Loucy (cell line): ENCODE measurements at regions not wholly inside any gene's neighbourhood (a gene's known extent, or its start where the extent isn't known, plus 50 kb on each side); places are given as distances from the start of the nearest gene placed in this dataset.

Source experiments
- EZH2phosphoT487 ChIP-seq: fragments of 200-600 bp; IDR thresholded peaks from 2 replicates; pipeline ENCODE4 v1.6.1; 2018; ENCODE audit warnings: antibody characterized with exemption, mild to moderate bottlenecking, moderate library complexity, borderline replicate concordance
- TF ChIP-seq, protein P1 (sequence below): fragments of 200-600 bp; sonication (generic); conservative IDR thresholded peaks from 2 replicates; pipeline ENCODE4 v1.5.1; 2014; ENCODE audit warnings: mild to moderate bottlenecking, antibody characterized with exemption, low read length

DNA sequence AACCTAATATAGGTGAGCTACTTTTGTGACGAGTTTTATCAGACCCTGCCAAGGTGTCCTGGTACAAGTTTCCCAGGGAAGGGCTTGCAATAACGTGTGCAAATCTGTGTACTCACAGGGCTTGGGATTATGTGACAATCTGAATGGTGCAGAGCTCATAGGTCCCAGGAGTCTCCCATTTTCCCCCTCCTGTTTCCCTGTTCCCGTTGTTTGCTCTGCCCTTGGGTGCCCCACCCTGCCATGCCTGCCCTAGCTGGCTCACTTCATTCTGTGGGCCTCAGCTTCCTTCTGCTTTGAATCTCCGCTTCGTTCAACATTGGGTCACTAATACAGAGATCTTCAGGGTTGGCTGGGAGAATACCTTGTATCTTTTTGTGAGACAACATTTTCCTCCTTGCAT, 90.3 kb upstream of the HPF1 start:
- TF ChIP-seq, protein P1, sequence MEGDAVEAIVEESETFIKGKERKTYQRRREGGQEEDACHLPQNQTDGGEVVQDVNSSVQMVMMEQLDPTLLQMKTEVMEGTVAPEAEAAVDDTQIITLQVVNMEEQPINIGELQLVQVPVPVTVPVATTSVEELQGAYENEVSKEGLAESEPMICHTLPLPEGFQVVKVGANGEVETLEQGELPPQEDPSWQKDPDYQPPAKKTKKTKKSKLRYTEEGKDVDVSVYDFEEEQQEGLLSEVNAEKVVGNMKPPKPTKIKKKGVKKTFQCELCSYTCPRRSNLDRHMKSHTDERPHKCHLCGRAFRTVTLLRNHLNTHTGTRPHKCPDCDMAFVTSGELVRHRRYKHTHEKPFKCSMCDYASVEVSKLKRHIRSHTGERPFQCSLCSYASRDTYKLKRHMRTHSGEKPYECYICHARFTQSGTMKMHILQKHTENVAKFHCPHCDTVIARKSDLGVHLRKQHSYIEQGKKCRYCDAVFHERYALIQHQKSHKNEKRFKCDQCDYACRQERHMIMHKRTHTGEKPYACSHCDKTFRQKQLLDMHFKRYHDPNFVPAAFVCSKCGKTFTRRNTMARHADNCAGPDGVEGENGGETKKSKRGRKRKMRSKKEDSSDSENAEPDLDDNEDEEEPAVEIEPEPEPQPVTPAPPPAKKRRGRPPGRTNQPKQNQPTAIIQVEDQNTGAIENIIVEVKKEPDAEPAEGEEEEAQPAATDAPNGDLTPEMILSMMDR = no peak
- TF ChIP-seq EZH2phosphoT487 = no peak
